Fibroblast of lung (primary cell): ENCODE measurements at regions not wholly inside any gene's neighbourhood (a gene's known extent, or its start where the extent isn't known, plus 50 kb on each side); places are given as distances from the start of the nearest gene placed in this dataset.

ENCODE experiments used
- DNase-seq, 2 donors: peaks; one replicate each; pipeline versions ENCODE4 v3.0.0 to v3.0.0-alpha.2; 2010; ENCODE audit warnings: low read depth in 2 of 2
- H2AFZ ChIP-seq: 2 replicates; pipeline ENCODE4 v1.5.1; 2012; ENCODE audit warnings: low read length, control low read depth, inconsistent platforms
- H3K27ac ChIP-seq: 2 replicates; pipeline ENCODE4 v1.5.1; 2011; ENCODE audit warnings: low read length, control low read depth; ENCODE audit not compliant: insufficient read depth
- H3K27me3 ChIP-seq: 2 replicates; pipeline ENCODE4 v1.5.1; 2011; ENCODE audit warnings: mild to moderate bottlenecking, low read length; ENCODE audit not compliant: control insufficient read depth, insufficient read depth
- H3K36me3 ChIP-seq: 2 replicates; pipeline ENCODE4 v1.5.1; 2011; ENCODE audit warnings: low read length; ENCODE audit not compliant: control insufficient read depth, insufficient read depth
- H3K4me1 ChIP-seq: 2 replicates; pipeline ENCODE4 v1.5.1; 2011; ENCODE audit warnings: low read length; ENCODE audit not compliant: control insufficient read depth, insufficient read depth; ENCODE audit errors: extremely low read depth
- H3K4me2 ChIP-seq: 2 replicates; pipeline ENCODE4 v1.5.1; 2011; ENCODE audit warnings: low read length, control low read depth; ENCODE audit not compliant: insufficient read depth; ENCODE audit errors: extremely low read depth
- H3K4me3 ChIP-seq, 4 experiments: fragments of 200-600 bp in 1 of 4; sonication (generic) in 1 of 4; replicated peaks in 1 of 4; 2 replicates each; pipeline ENCODE4 v1.5.1; 2011 to 2016; ENCODE audit warnings: low read length in 4 of 4, low read depth in 3 of 4, mild to moderate bottlenecking in 3 of 4, control low read depth in 2 of 4, inconsistent platforms in 1 of 4, mixed read lengths in 1 of 4; ENCODE audit not compliant: insufficient read depth in 1 of 4; ENCODE audit errors: control extremely low read depth in 1 of 4
- H3K79me2 ChIP-seq: 2 replicates; pipeline ENCODE4 v1.5.1; 2012; ENCODE audit warnings: mild to moderate bottlenecking, low read length, inconsistent platforms; ENCODE audit not compliant: control insufficient read depth, insufficient read depth
- H3K9ac ChIP-seq: 2 replicates; pipeline ENCODE4 v1.5.1; 2011; ENCODE audit warnings: mild to moderate bottlenecking, low read length, control low read depth; ENCODE audit not compliant: insufficient read depth
- H3K9me3 ChIP-seq: 2 replicates; pipeline ENCODE4 v1.5.1; 2012; ENCODE audit warnings: low read depth, low read length; ENCODE audit not compliant: control insufficient read depth, insufficient read depth
- H4K20me1 ChIP-seq: 2 replicates; pipeline ENCODE4 v1.5.1; 2011; ENCODE audit warnings: low read length; ENCODE audit not compliant: control insufficient read depth, insufficient read depth; ENCODE audit errors: extremely low read depth
- CTCF ChIP-seq, 2 donors: IDR thresholded peaks in 1 of 2; conservative IDR thresholded peaks in 1 of 2; 1 replicate in 1 of 2; 2 replicates in 1 of 2; pipeline ENCODE4 v1.5.1; 2011 to 2012; ENCODE audit warnings: low read length in 2 of 2, control low read depth in 1 of 2, inconsistent platforms in 1 of 2, low read depth in 1 of 2, mild to moderate bottlenecking in 1 of 2
- EZH2 ChIP-seq: IDR thresholded peaks from 2 replicates; pipeline ENCODE4 v1.5.1; 2012; ENCODE audit warnings: low read length, control low read depth, mild to moderate bottlenecking; ENCODE audit errors: missing control alignments

DNA sequence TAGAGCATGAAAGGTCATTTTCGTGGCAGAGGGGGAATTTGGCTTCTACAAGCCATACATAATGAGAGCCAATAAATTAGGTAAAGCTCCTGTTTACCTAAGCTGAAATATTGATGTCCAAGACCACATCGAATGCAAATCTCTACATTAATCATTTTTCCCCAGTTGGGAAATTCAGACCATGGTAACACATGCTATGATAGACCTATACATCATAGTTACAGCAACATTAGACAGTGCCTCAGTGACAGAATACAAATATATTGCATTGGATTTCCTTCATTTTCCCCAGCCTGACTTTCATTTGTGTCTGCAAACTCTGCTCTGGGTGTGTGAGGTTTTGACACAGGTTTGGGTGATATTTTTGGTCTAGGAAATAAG is 1079.7 kb upstream of the TENM4 start:
- Histone ChIP-seq H3K4me1 (no peaks in the 10 kb centered on the region), H3K9ac (no peak overlapping the region), H3K4me3 (no peak overlapping the region), H2AFZ (no peak overlapping the region), H3K9me3 (no peaks in the 10 kb centered on the region), H4K20me1 (no peaks in the 10 kb centered on the region), H3K79me2 (no peaks in the 10 kb centered on the region), H3K27me3 (no peaks in the 10 kb centered on the region), H3K4me2 (no peak overlapping the region), H3K27ac (no peak overlapping the region), H3K36me3 (no peaks in the 10 kb centered on the region)
- no peak for DNase-seq
- TF ChIP-seq CTCF (conservative IDR thresholded peaks at IDR 0.05 in 1 of 2, IDR thresholded peaks at IDR 0.05 in 1 of 2; ENCODE audit: low read depth in 1 of 2, low read length in 2 of 2): no peak
- TF ChIP-seq EZH2: no peak

DNA sequence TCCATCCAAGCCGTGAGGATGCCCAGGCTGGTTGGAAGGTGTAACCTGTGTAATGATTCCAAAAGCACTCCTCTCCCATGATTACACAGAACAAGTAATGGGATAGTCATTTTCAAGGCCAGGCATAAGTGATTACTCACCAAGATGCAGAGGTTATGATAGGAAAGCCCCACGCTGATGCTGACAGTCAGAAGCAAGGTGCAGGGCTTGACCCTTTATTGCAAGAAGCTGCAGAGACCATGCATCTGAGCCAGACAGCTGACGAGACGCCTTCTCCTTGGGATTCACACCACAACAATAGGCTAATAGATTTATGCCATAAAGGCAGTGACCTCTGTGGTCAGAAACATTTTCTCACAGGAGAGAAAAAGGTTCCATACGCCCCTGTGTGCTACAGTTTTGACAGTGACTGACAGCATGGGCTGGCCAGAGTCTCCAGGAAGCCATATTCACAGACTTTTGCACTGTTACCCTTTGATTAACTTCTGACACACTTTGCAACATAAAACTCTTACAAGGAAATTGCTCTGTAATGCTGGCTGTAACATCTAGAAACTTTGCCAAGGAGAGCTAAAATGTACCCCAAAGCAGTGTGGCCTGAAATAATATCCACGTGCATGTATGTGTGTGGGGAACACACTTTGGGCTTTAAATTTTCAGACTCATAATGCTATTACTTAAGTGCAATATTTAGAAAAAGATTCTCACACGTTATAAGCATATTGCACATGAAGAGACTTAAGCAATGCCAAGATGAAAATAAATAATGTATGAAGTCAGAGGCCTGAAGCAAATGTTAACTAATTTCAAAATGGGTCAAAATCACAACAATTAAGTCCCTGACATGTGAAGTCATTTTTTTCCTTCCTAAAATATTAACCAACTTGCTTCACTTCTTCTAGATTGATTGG is 1079.0 kb upstream of the TENM4 start:
- H3K4me2 ChIP-seq: no peak overlapping the region
- no peaks in the 10 kb centered on the region for H4K20me1 ChIP-seq
- TF ChIP-seq CTCF (conservative IDR thresholded peaks at IDR 0.05 in 1 of 2, IDR thresholded peaks at IDR 0.05 in 1 of 2; ENCODE audit: low read depth in 1 of 2, low read length in 2 of 2) (no peak), EZH2 (no peak)
- no peaks in the 10 kb centered on the region for H3K79me2 ChIP-seq
- H2AFZ ChIP-seq: no peak overlapping the region
- no peaks in the 10 kb centered on the region for H3K27me3 ChIP-seq
- DNase-seq: peak in 1 of 2 donors; percentile 1
- H3K9me3 ChIP-seq: no peaks in the 10 kb centered on the region
- H3K36me3 ChIP-seq: no peaks in the 10 kb centered on the region
- no peak overlapping the region for H3K9ac ChIP-seq
- no peak overlapping the region for H3K4me3 ChIP-seq
- no peaks in the 10 kb centered on the region for H3K4me1 ChIP-seq
- H3K27ac ChIP-seq: no peak overlapping the region

- no peak for TF ChIP-seq EZH2
- no peak for TF ChIP-seq CTCF (conservative IDR thresholded peaks at IDR 0.05 in 1 of 2, IDR thresholded peaks at IDR 0.05 in 1 of 2; ENCODE audit: low read depth in 1 of 2, low read length in 2 of 2)
- Histone ChIP-seq H3K9me3 (no peaks in the 10 kb centered on the region), H3K4me2 (no peak overlapping the region), H2AFZ (no peak overlapping the region), H3K27me3 (no peaks in the 10 kb centered on the region), H4K20me1 (no peaks in the 10 kb centered on the region), H3K36me3 (no peaks in the 10 kb centered on the region), H3K4me3 (no peak overlapping the region), H3K79me2 (no peaks in the 10 kb centered on the region), H3K4me1 (no peaks in the 10 kb centered on the region), H3K27ac (no peak overlapping the region), H3K9ac (no peak overlapping the region)
- DNase-seq: no peak
Measured at GRCh38 chr11:80517701-80518100, 1076.9 kb upstream of the TENM4 start.
